ENCODE measurements at regions not wholly inside any gene's neighbourhood (a gene's known extent, or its start where the extent isn't known, plus 50 kb on each side); places are given as distances from the start of the nearest gene placed in this dataset.

GRCh38 chr17:53640808-53641207 lies 181.9 kb upstream of the KIF2B start:
- no peak for DNase-seq (ENCODE audit: low spot score)
- TF ChIP-seq CTCF (IDR thresholded peaks at IDR 0.05), result no peak
- Histone ChIP-seq H3K27ac (no peak overlapping the region), H3K4me3 (no peak overlapping the region)

- Histone ChIP-seq H3K4me3 (no peak overlapping the region), H3K27ac (no peak overlapping the region)
- no peak for TF ChIP-seq CTCF (IDR thresholded peaks at IDR 0.05)
- DNase-seq (ENCODE audit: low spot score), result no peak
Observed at GRCh38 chr17:53635444-53635843, 187.3 kb upstream of the KIF2B start.

GRCh38 chr17:53633856-53634255 lies 188.9 kb upstream of the KIF2B start:
- H3K27ac ChIP-seq, result no peak overlapping the region
- no peak for TF ChIP-seq CTCF (IDR thresholded peaks at IDR 0.05)
- DNase-seq (ENCODE audit: low spot score), result no peak
- no peak overlapping the region for H3K4me3 ChIP-seq

- Histone ChIP-seq H3K4me3 (no peak overlapping the region), H3K27ac (no peak overlapping the region)
- DNase-seq (ENCODE audit: low spot score), result no peak
- TF ChIP-seq CTCF (IDR thresholded peaks at IDR 0.05), result no peak
Observed at GRCh38 chr17:53631486-53631885, 191.2 kb upstream of the KIF2B start.

- no peak for DNase-seq (ENCODE audit: low spot score)
- no peak overlapping the region for H3K27ac ChIP-seq
- TF ChIP-seq CTCF (IDR thresholded peaks at IDR 0.05), result no peak
Observed at GRCh38 chr17:53630638-53631037, 192.1 kb upstream of the KIF2B start.

GRCh38 chr17:53630115-53630514 lies 192.6 kb upstream of the KIF2B start:
- DNase-seq (ENCODE audit: low spot score), result no peak
- no peak overlapping the region for H3K4me3 ChIP-seq
- TF ChIP-seq CTCF (IDR thresholded peaks at IDR 0.05), result no peak
- H3K27ac ChIP-seq, result no peak overlapping the region

More at GRCh38 chr17:53630638-53631037, 192.1 kb upstream of the KIF2B start:
- no peak overlapping the region for H3K4me3 ChIP-seq

GRCh38 chr17:53629188-53629587 lies 193.5 kb upstream of the KIF2B start:
- no peak overlapping the region for H3K27ac ChIP-seq
- TF ChIP-seq CTCF (IDR thresholded peaks at IDR 0.05), result no peak
- no peak for DNase-seq (ENCODE audit: low spot score)
- no peak overlapping the region for H3K4me3 ChIP-seq
